Esophagus muscularis mucosa (tissue), 4 donors: ENCODE measurements at regions not wholly inside any gene's neighbourhood (a gene's known extent, or its start where the extent isn't known, plus 50 kb on each side); places are given as distances from the start of the nearest gene placed in this dataset.

Experiments
- DNase-seq: peaks from one replicate; pipeline ENCODE4 v3.0.0-alpha.2; 2017; ENCODE audit errors: extremely low spot score
- H3K27ac ChIP-seq, 4 donors: fragments of 200-600 bp; sonication (generic); replicated peaks in 1 of 4; 1 replicate in 3 of 4; 2 replicates in 1 of 4; pipeline ENCODE4 v1.5.1; 2016 to 2019; ENCODE audit warnings: mild to moderate bottlenecking in 1 of 4
- H3K27me3 ChIP-seq, 4 donors: fragments of 200-600 bp; sonication (generic); one replicate each; pipeline versions ENCODE4 v1.5.1 to v1.6.0; 2016 to 2019
- H3K36me3 ChIP-seq, 4 donors: fragments of 200-600 bp; sonication (generic); one replicate each; pipeline ENCODE4 v1.5.1; 2016 to 2019
- H3K4me1 ChIP-seq, 4 donors: fragments of 200-600 bp; sonication (generic); one replicate each; pipeline ENCODE4 v1.5.1; 2016 to 2019
- H3K4me3 ChIP-seq, 4 donors: fragments of 200-600 bp; sonication (generic); 1 replicate in 2 of 4; 2 replicates in 2 of 4; pipeline ENCODE4 v1.5.1; 2016 to 2019; ENCODE audit warnings: mild to moderate bottlenecking in 4 of 4, moderate library complexity in 1 of 4
- H3K9me3 ChIP-seq, 4 donors: fragments of 200-600 bp; sonication (generic); 1 replicate in 3 of 4; 2 replicates in 1 of 4; pipeline ENCODE4 v1.5.1; 2016 to 2019
- CTCF ChIP-seq, 3 experiments: fragments of 200-600 bp in 2 of 3; fragments of 450-650 bp in 1 of 3; sonication (generic) in 2 of 3; IDR thresholded peaks; one replicate each; pipeline ENCODE4 v1.5.1; 2017 to 2019; ENCODE audit warnings: antibody characterized with exemption in 3 of 3, mild to moderate bottlenecking in 2 of 3, moderate library complexity in 1 of 3
- EP300 ChIP-seq: sonication (generic); formaldehyde crosslinking; IDR thresholded peaks from one replicate; pipeline ENCODE4 v1.6.1; 2017; ENCODE audit warnings: antibody characterized with exemption
- POLR2A ChIP-seq: fragments of 450-650 bp; IDR thresholded peaks from one replicate; pipeline ENCODE4 v1.6.1; 2017; ENCODE audit warnings: antibody characterized with exemption, moderate library complexity, mild to moderate bottlenecking, low read depth
- POLR2AphosphoS5 ChIP-seq, 2 donors: sonication (generic); formaldehyde crosslinking; IDR thresholded peaks; one replicate each; pipeline ENCODE4 v1.6.1; 2017; ENCODE audit warnings: antibody characterized with exemption in 2 of 2
- WGBS: methylation state at CpG from one replicate; pipeline ENCODE4 v1.1.5; 2018; 5-methylcytosine and 5-hydroxymethylcytosine counted together
- intact Hi-C: fragments of 100-400 bp; cut with DNase I; formaldehyde crosslinking; loops from one replicate; pipeline ENCODE4 v1.15.1; 2023

GRCh38 chr4:164177153-164177552 is 576.8 kb upstream of the SMIM31 start:
- no peaks in the 10 kb centered on the region for H3K9me3 ChIP-seq
- no peak overlapping the region for H3K27ac ChIP-seq
- H3K27me3 ChIP-seq: no peaks in the 10 kb centered on the region
- 69% methylated on average over 3 of the region's 3 CpGs for WGBS
- no peaks in the 10 kb centered on the region for H3K36me3 ChIP-seq
- intact Hi-C loops: no loop called here
- no peaks in the 10 kb centered on the region for H3K4me1 ChIP-seq
- DNase-seq: no peak
- no peak overlapping the region for H3K4me3 ChIP-seq
- TF ChIP-seq CTCF (IDR thresholded peaks at IDR 0.05): no peak
- TF ChIP-seq POLR2AphosphoS5 (IDR thresholded peaks at IDR 0.05): no peak
- TF ChIP-seq EP300: no peak

GRCh38 chr4:164177753-164178152 is 576.2 kb upstream of the SMIM31 start:
- Histone ChIP-seq H3K36me3 (no peaks in the 10 kb centered on the region), H3K27ac (no peak overlapping the region), H3K4me3 (no peak overlapping the region), H3K9me3 (no peaks in the 10 kb centered on the region), H3K27me3 (no peaks in the 10 kb centered on the region), H3K4me1 (no peaks in the 10 kb centered on the region)
- intact Hi-C loops: no loop called here
- no peak for DNase-seq
- TF ChIP-seq POLR2AphosphoS5 (IDR thresholded peaks at IDR 0.05) (no peak), CTCF (IDR thresholded peaks at IDR 0.05) (no peak), POLR2A (no peak), EP300 (no peak)
- WGBS: 33% methylated on average over 1 of the region's 1 CpG

GRCh38 chr4:164188236-164188635 is 565.7 kb upstream of the SMIM31 start:
- TF ChIP-seq CTCF (IDR thresholded peaks at IDR 0.05) (no peak), EP300 (no peak), POLR2A (no peak), POLR2AphosphoS5 (IDR thresholded peaks at IDR 0.05) (no peak)
- Histone ChIP-seq H3K4me1 (no peaks in the 10 kb centered on the region), H3K4me3 (no peak overlapping the region), H3K27ac (no peak overlapping the region), H3K27me3 (no peaks in the 10 kb centered on the region), H3K36me3 (no peaks in the 10 kb centered on the region), H3K9me3 (no peaks in the 10 kb centered on the region)
- DNase-seq: no peak
- 94% methylated on average over 27 of the region's 35 CpGs for WGBS
- intact Hi-C loops: no loop called here

- intact Hi-C loops: no loop called here
- Histone ChIP-seq H3K36me3 (no peaks in the 10 kb centered on the region), H3K4me3 (no peak overlapping the region), H3K27me3 (no peaks in the 10 kb centered on the region), H3K4me1 (no peaks in the 10 kb centered on the region), H3K27ac (no peak overlapping the region), H3K9me3 (no peaks in the 10 kb centered on the region)
- no peak for TF ChIP-seq POLR2AphosphoS5 (IDR thresholded peaks at IDR 0.05)
- TF ChIP-seq CTCF (IDR thresholded peaks at IDR 0.05): no peak
- TF ChIP-seq EP300: no peak
- no peak for TF ChIP-seq POLR2A
- WGBS: 95% methylated on average over 5 of the region's 5 CpGs
- DNase-seq: no peak
These were observed 561.1 kb upstream of the SMIM31 start for GRCh38 chr4:164192844-164193243.

GRCh38 chr4:164193676-164194075 is 560.3 kb upstream of the SMIM31 start:
- no peaks in the 10 kb centered on the region for H3K4me1 ChIP-seq
- intact Hi-C loops: no loop called here
- H3K27me3 ChIP-seq: no peaks in the 10 kb centered on the region
- no peaks in the 10 kb centered on the region for H3K9me3 ChIP-seq
- TF ChIP-seq EP300 (no peak), POLR2AphosphoS5 (IDR thresholded peaks at IDR 0.05) (no peak), POLR2A (no peak), CTCF (IDR thresholded peaks at IDR 0.05) (no peak)
- DNase-seq: no peak
- no peak overlapping the region for H3K27ac ChIP-seq
- no peaks in the 10 kb centered on the region for H3K36me3 ChIP-seq
- H3K4me3 ChIP-seq: no peak overlapping the region
